BE2C (cell line): ENCODE measurements at regions not wholly inside any gene's neighbourhood (a gene's known extent, or its start where the extent isn't known, plus 50 kb on each side); places are given as distances from the start of the nearest gene placed in this dataset.

ENCODE experiments used
- DNase-seq: peaks from one replicate; pipeline ENCODE4 v3.0.0-alpha.2; 2020
- H3K27me3 ChIP-seq: fragments of 250-450 bp; sonication (Bioruptor Pico); 2 replicates; pipeline ENCODE4 v1.5.1; 2020; ENCODE audit warnings: mild to moderate bottlenecking
- H3K36me3 ChIP-seq: fragments of 250-450 bp; sonication (Bioruptor Pico); 2 replicates; pipeline ENCODE4 v1.5.1; 2020; ENCODE audit warnings: mild to moderate bottlenecking
- H3K4me1 ChIP-seq: fragments of 250-450 bp; sonication (Bioruptor Pico); 2 replicates; pipeline ENCODE4 v1.5.1; 2020
- H3K4me3 ChIP-seq: 2 replicates; pipeline ENCODE4 v1.5.1; 2011; ENCODE audit warnings: low read depth, low read length
- H3K9me3 ChIP-seq: fragments of 250-450 bp; sonication (Bioruptor Pico); 2 replicates; pipeline ENCODE4 v1.5.1; 2020
- TF ChIP-seq, protein P1 (sequence below): IDR thresholded peaks from 2 replicates; pipeline ENCODE4 v1.5.1; 2012; ENCODE audit warnings: mild to moderate bottlenecking, low read depth, low read length

DNA sequence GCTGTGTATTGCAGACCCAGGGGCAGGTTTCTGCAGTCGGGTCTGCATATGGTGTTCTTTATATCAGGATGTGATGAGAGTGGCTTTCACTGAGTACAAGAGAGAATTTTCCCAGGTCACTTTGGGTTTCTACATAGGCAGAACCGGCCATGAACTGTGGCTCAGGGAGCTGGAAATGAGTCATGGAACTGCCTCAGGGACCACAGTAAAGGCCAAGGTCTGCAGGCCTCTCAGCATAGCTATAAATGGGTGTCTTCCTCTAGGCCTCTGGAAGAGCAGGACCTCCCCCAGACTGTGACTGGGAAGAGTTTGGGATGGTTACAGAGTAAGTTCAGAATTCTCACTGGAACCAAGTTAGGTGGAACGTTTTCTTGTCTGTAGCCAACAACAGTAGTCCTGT, 51.8 kb upstream of the ZNF681 start:
- TF ChIP-seq, protein P1, sequence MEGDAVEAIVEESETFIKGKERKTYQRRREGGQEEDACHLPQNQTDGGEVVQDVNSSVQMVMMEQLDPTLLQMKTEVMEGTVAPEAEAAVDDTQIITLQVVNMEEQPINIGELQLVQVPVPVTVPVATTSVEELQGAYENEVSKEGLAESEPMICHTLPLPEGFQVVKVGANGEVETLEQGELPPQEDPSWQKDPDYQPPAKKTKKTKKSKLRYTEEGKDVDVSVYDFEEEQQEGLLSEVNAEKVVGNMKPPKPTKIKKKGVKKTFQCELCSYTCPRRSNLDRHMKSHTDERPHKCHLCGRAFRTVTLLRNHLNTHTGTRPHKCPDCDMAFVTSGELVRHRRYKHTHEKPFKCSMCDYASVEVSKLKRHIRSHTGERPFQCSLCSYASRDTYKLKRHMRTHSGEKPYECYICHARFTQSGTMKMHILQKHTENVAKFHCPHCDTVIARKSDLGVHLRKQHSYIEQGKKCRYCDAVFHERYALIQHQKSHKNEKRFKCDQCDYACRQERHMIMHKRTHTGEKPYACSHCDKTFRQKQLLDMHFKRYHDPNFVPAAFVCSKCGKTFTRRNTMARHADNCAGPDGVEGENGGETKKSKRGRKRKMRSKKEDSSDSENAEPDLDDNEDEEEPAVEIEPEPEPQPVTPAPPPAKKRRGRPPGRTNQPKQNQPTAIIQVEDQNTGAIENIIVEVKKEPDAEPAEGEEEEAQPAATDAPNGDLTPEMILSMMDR = no peak
- Histone ChIP-seq H3K4me3 (no peak overlapping the region), H3K4me1 (no peaks in the 10 kb centered on the region), H3K9me3 (no peaks in the 10 kb centered on the region), H3K27me3 (no peaks in the 10 kb centered on the region), H3K36me3 (no peaks in the 10 kb centered on the region)
- DNase-seq = no peak
